NCI-H2171 treated with DMSO at 0.1 percent for 48 hours (cell line): ENCODE measurements at regions not wholly inside any gene's neighbourhood (a gene's known extent, or its start where the extent isn't known, plus 50 kb on each side); places are given as distances from the start of the nearest gene placed in this dataset.

ENCODE experiments used
- DNase-seq: peaks from one replicate; lab custom pipeline; 2025; lab: John Stamatoyannopoulos, UW

- DNase-seq = no peak
These were observed 234.0 kb upstream of the ZC3H12C start for GRCh38 chr11:109859045-109859724.

DNA sequence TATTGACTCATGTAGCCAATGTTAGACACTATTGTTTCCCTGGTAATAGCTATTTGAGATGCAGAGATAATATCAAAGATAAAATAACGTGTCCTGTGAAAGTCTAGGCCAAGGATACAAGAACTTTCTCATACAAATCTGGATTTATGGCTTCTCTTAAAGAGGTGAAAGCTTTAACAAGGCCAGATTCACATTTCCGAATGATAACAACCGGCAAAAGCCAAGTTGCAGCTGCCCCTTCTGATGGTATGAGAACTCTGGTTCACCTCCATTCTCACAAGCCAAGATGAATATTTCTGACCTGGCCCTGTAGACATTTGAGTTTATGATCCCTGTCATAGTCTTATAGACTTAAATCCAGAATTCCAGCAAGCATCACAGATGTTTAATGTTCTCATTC, 230.4 kb upstream of the ZC3H12C start:
- no peak for DNase-seq

DNA sequence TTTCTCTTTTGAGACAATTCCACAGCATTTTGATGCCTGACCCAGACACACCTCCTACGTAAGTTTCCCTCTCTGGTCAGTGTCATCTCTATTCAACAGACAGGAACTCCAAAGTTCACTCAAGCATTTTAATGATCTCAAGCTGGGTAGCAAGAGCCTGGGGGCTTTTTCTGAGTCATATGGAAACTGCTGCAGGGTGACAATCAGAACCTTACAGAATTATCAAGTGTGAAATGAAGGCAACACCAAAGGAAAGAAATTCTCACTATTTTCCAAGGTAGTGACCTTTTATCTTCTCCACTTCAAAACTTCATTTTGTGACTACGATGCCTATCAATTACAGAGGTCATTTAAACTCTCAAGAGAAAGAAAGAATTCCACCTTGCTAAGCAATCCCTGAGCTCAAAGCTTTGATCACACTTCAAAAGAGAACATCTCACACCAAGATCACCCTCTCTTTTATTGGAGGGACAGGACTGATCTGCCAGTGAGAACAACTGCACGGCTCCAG, 229.0 kb upstream of the ZC3H12C start:
- DNase-seq = no peak

DNA sequence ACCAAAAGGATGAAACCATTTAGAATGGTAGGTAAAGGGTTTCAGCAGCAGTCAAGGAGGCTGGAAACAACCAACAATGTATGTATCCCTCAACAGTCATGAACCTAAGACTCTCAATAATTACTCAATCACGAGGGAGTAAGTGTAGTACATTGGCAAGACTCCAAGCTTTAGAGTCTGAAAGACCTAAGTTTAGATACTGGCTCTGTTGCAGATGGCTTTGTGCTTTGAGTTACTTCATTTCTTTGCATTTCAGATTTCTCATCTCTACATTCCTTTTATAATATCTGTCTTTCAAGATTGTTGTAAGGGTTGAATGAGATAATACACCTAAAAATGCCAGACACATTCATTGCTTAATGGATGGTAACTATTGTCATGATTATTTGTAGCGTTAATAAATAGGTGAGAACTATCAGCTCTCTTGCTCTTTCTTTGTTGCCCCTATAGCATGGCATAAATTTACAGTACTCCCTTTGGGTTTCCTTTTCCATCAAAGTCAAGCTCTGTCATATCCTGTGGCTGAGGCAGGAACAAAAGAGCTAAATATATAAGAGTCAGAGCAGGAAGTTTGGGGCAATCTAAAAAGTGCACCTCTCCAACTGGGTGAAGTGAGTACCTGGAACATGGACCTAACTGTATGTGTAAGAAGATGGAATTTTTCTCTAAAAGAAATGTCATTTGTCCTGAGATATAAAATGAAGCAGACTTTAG, 228.2 kb upstream of the ZC3H12C start:
- DNase-seq = peak; percentile 37

GRCh38 chr11:109865548-109866186, 227.5 kb upstream of the ZC3H12C start:
- DNase-seq = peak; percentile 63

- no peak for DNase-seq
These were observed 225.4 kb upstream of the ZC3H12C start for GRCh38 chr11:109867784-109868183.

DNA sequence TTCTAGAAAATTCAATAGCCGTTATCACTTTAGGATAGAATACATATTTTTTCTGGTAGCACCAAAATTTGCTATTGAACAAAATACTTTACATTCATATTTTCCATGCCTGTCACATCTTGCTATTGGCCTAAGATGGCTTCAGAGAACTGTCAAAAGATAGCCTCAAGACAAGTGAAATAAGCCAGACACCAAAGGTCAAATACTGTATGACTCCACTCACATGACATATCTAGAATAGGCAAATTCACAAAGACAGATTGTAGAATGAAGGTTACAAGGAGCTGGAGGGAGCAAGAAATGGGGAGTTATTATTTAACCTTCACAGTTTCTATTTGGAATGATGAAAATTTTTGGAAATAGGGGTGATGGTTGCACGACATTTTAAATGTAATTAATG, 223.7 kb upstream of the ZC3H12C start:
- DNase-seq = no peak

- peak; percentile 2 for DNase-seq
These were observed 222.9 kb upstream of the ZC3H12C start for GRCh38 chr11:109870297-109870696.

GRCh38 chr11:109877043-109877442, 216.1 kb upstream of the ZC3H12C start:
- no peak for DNase-seq

DNA sequence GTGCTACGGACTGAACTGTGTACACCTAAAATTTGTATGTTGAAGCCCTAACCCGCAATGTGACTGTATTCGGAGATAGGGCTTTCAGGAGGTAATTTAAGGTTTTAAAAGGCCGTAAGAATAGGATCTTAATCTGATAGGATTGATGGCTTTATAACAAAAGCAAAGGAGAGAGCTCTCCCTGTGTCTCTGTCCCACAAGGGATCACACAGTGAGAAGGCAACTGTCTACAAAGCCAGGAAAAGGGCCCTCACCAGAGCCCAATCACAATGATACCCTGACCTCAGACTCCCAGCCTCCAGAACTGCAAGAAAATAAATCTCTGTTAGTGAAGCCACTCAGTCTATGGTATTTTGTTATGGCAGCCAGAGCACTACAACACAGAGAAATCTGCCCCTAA, 208.7 kb upstream of the ZC3H12C start:
- DNase-seq = no peak

DNA sequence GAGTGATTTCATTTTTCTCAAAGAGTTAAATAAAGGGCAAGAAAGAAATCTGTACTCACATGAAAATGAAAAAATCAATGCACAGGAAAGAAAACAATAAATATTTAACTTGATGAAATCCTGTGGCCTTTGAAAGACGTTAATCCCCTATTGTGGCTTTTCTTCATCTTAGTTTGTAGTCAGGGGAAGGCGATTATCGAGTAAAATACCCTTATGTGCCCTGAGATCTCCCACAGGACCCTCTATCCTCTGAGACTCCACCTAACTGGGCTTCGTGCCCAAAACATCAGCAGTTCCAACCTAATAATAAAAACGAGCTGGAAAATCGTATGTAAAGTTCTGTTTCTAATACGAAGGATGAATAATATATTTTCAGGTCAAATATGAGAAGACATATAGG, 208.2 kb upstream of the ZC3H12C start:
- peak; percentile 7 for DNase-seq

DNA sequence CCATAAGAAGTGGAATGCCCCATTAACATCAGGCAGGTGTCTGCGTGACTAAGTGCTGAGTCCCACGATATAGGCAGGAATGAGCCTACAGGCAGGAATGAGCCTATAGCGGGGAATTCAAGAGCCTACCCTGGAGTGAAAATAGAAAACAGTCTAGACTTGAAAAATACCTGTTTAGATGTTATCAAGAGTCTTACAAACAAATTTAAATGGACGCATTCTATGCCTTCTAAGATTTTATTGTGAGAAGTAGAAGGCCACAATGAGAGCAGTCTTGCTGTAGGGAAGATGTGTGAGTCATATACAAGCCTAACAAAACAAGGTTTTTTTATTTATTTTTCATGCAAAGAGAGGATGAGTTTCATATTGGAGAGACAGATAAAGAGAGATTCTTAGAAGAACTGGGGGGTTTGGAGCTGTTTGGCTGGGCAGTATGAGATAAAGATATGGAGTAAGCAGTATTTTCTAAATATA, 200.8 kb upstream of the ZC3H12C start:
- DNase-seq = no peak

- DNase-seq = peak; percentile 77
These were observed 198.9 kb upstream of the ZC3H12C start for GRCh38 chr11:109894242-109894641.

GRCh38 chr11:109898592-109898991, 194.6 kb upstream of the ZC3H12C start:
- no peak for DNase-seq

DNA sequence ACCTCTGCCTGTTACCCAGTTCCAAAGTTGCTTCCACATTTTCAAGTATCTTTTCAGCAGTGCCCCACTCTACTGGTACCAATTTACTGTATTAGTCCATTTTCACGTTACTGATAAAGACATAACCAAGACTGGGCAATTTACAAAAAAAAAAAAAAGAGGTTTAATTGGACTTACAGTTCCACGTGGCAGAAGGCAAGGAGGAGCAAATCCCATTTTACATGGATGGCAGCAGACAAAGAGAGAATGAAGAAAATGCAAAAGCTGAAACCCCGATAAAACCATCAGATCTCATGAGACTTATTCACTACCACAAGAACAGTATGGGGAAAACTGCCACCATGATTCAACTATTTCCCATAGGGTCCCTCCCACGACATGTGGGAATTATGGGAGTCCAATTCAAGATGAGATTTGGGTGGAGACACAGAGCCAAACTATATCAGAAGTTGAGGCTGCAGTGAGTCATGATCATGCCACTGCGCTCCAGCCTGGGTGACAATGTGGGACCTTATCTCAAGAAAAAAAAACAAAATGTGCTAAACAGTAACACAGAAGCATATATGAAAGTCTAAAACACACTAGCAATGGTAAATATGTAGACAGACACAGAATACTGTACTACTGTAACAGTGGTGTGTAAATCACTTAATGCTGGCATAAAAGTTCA, 190.3 kb upstream of the ZC3H12C start:
- DNase-seq = no peak

DNA sequence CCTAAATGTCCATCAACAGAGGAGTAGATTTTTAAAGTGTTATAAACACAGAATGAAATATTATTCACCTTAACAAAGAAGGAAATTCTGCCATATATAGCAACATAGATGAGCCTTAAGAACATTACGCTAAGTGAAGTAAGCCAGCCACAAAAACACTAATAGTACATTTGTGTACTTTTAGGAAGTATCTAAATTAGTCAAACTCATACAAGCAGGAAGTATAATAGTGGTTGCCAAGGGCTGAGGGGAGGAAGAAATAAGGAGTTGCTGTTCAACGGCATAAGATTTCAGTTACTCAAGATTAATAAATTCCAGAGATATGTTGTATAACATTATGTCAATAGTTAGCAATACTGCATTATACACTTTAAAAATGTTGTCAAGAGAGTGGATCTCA, 181.7 kb upstream of the ZC3H12C start:
- DNase-seq = no peak

- DNase-seq = no peak
These were observed 179.2 kb upstream of the ZC3H12C start for GRCh38 chr11:109914038-109914437.

DNA sequence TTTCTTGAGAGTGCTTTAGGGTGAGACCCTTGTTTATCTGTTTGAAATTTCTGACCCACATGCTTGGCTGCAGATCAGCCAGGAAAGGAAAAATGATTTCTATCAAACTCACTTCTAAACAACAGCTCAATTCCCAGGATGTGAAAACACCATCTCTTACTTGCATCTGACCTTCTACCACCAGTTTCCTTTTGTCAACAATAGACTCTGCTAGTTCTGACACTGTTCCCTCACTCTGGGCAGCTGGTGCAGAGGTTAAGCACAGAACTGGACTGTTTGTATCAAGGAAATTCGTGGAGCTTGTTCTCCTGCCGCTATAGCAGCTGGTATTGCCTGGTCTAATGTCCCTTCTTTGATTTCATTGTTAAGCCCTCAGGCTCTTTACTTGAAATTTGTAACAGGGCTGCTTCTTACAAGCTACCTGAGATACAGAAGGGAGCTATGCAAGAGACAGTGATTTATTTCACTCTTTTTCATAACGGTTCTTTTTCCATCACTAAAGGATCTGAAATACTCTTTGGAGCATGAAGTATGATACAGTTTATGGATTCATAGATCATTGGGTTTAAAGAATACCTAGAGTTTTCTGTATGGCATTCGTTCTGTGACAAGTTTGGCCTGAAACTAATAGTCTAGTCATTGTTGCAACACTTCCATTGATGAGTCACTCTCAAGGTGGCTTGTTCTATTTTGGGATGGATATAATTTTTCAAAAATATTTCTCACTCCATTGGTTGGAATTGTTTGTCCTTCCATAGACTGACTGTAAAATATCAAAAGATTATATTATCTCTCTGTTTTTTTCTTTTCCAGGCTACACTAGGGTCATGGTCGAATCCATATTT, 178.2 kb upstream of the ZC3H12C start:
- DNase-seq = no peak

GRCh38 chr11:109926941-109927340, 166.3 kb upstream of the ZC3H12C start:
- no peak for DNase-seq

DNA sequence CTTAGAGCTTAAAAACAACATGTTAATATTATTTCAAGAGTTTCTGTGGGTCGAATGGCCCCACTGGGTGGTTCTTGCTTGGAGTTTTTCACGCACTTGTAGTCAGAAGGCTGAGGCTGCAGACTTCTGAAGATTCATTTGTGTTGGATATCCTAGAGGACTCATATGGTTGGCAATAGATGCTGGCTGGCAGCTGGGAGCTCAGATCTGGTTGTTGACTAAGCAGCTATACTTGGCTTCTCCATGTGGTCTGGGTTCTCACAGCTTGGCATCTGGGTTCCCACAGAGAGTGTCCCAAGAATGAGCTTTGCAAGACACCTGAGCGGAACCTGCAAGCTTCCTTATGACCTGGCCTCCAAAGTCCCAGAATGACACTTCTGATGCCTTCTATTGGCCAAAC, 163.9 kb upstream of the ZC3H12C start:
- no peak for DNase-seq

DNA sequence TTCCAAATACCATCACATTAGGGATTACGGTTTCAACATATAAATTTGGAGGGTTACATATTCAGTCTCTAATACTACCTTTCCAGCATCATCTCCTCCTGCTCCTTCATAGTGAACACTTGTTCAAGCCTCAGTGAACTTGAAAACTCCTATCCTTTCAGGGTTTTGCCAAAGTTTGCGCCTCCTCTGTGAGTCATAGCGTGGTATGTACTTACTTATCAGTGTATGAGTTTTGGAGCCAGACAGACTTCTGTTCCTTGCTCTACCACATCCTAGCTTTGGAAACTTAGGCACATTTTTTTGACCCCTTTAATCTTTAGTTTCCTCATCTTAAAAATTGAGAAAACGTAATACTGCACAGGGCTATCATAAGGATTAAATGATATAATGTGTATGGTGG, 160.1 kb upstream of the ZC3H12C start:
- no peak for DNase-seq
